CD4-positive, alpha-beta T cell treated with Interferon alpha-2 for 1 hour (primary cell): ENCODE measurements at regions not wholly inside any gene's neighbourhood (a gene's known extent, or its start where the extent isn't known, plus 50 kb on each side); places are given as distances from the start of the nearest gene placed in this dataset.
"Not testable (repeated sequence)": the region's sequence is repeated elsewhere in the genome, so short reads cannot be mapped to it uniquely, and the experiment has no call there.

Experiments used
- DNase-seq, 2 donors: peaks; one replicate each; pipeline ENCODE4 v3.0.0-alpha.2; 2020 to 2022

DNA sequence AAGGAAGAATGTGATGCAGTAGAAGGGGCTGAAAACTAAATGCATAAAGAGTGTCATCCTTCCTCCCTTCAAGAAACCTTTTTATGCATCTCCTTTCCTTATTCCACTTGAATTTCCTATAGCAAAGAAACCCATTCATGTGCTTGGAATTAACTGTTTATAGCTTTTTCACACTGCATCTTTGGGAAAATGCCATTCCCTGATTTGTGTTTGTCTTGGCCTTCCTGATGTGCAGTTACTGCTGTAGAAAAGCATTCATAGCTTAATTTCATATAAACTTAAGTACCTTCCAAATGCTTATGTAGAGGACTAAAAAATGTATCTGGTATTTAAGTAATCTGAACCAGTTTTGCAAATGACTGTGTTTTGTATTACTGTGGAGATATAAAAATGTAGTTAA lies 61.8 kb downstream of the SDR9C7 start:
- no peak for DNase-seq

DNA sequence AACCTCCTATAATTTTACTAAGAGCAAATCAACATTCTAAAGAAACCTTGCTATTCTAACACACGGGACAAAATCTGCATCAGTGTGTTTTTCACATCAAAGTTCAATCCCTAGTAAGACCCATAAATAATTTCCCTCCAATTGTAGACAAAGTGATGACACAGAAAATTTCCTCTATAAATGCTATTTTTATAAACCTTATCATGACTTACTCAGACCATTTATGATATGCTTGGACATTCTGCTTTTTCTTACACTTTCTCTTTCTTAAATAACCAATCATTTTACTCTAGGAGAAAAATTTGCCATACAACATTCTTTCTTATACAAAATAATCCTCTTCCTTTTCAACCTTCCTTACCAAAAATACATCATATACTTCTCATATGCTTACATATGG lies 67.0 kb downstream of the SDR9C7 start:
- no peak for DNase-seq

- no peak for DNase-seq
These were observed 67.7 kb downstream of the SDR9C7 start for GRCh38 chr12:56866493-56866892.

DNA sequence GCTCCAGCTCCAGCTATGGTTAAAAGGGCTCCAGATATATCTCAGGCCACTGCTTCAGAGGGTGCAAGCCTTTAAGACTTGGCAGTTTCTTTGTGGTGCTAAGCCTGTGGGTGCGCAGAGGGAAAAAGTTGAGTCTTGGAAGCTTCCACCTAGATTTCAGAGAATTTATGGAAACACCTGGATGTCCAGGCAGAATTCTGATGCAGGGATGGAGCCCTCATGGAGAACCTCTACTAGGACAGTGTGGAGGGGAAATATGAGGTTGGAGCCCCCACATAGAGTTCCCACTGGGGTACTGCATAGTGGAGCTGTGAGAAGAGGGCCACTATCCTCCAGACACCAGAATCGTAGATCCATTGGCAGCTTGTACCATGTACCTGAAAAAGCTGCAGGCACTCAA lies 69.9 kb downstream of the SDR9C7 start:
- DNase-seq: no peak

- DNase-seq: no peak
These were observed 70.4 kb downstream of the SDR9C7 start for GRCh38 chr12:56863789-56864188.

GRCh38 chr12:56862264-56862663 lies 71.9 kb downstream of the SDR9C7 start:
- no peak for DNase-seq

GRCh38 chr12:56853392-56853978 lies 80.7 kb downstream of the SDR9C7 start:
- not testable (repeated sequence) for DNase-seq

- no peak for DNase-seq
These were observed 82.7 kb downstream of the SDR9C7 start for GRCh38 chr12:56851462-56851861.

- no peak for DNase-seq
These were observed 77.8 kb downstream of the HSD17B6 start for GRCh38 chr12:56840922-56841321.

GRCh38 chr12:56839915-56840325 lies 76.8 kb downstream of the HSD17B6 start:
- peak; percentile 19 to 30 for DNase-seq

DNA sequence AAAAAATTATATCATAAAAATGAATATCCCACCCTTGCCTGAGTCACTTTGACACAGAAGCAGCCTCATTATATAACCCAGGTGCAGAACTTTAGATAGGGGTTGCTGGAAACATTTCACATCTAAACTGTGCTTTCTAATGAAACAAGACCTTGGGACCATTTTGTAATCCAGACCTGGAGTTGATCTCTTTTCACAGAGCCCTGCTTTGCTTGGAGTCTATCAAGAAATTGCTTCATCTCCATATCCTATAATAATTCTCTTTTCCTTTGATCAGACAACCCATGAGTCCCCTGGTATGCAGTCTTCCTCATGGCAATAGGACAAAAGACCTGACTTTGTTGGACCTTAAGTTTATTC lies 76.3 kb downstream of the HSD17B6 start:
- DNase-seq: no peak

- DNase-seq: no peak
These were observed 75.7 kb downstream of the HSD17B6 start for GRCh38 chr12:56838621-56839488.
